Mesenchymal stem cell (in vitro differentiated cells and primary cell): ENCODE measurements at regions not wholly inside any gene's neighbourhood (a gene's known extent, or its start where the extent isn't known, plus 50 kb on each side); places are given as distances from the start of the nearest gene placed in this dataset.
A peak's percentile ranks its signal among the peaks of the same experiment; 100 is the strongest.

Experiments
- DNase-seq: peaks from one replicate; pipeline ENCODE4 v3.0.0-alpha.2; 2013
- H2AFZ ChIP-seq: one replicate; pipeline ENCODE4 v1.6.1; 2013; ENCODE audit warnings: low read depth, mild to moderate bottlenecking, control low read depth, inconsistent platforms, low read length, moderate library complexity
- H2AK5ac ChIP-seq: 2 replicates; pipeline ENCODE4 v1.6.1; 2013; ENCODE audit warnings: low read length, moderate library complexity, mild to moderate bottlenecking, inconsistent platforms; ENCODE audit not compliant: severe bottlenecking
- H2BK120ac ChIP-seq: one replicate; pipeline ENCODE4 v1.6.1; 2013; ENCODE audit warnings: low read depth, mild to moderate bottlenecking, inconsistent platforms, low read length, moderate library complexity
- H2BK12ac ChIP-seq, 2 experiments: one replicate each; pipeline ENCODE4 v1.6.1; 2013; ENCODE audit warnings: inconsistent platforms in 2 of 2, low read length in 2 of 2, mild to moderate bottlenecking in 2 of 2, moderate library complexity in 2 of 2, control low read depth in 1 of 2
- H2BK15ac ChIP-seq: one replicate; pipeline ENCODE4 v1.6.1; 2013; ENCODE audit warnings: mild to moderate bottlenecking, low read depth, inconsistent platforms; ENCODE audit not compliant: poor library complexity, severe bottlenecking
- H2BK5ac ChIP-seq: 2 replicates; pipeline ENCODE4 v1.6.1; 2013; ENCODE audit warnings: low read depth, mild to moderate bottlenecking, low read length, control low read depth, inconsistent platforms; ENCODE audit not compliant: poor library complexity, severe bottlenecking
- H3K14ac ChIP-seq, 2 experiments: one replicate each; pipeline ENCODE4 v1.6.1; 2013; ENCODE audit warnings: inconsistent platforms in 2 of 2, low read length in 2 of 2, control low read depth in 1 of 2, mild to moderate bottlenecking in 1 of 2, moderate library complexity in 1 of 2
- H3K18ac ChIP-seq, 2 experiments: one replicate each; pipeline ENCODE4 v1.6.1; 2013; ENCODE audit warnings: inconsistent platforms in 2 of 2, low read length in 2 of 2, control low read depth in 1 of 2, low read depth in 1 of 2, mild to moderate bottlenecking in 1 of 2
- H3K23ac ChIP-seq, 2 experiments: one replicate each; pipeline ENCODE4 v1.6.1; 2013; ENCODE audit warnings: inconsistent platforms in 2 of 2, low read length in 2 of 2, mild to moderate bottlenecking in 2 of 2, moderate library complexity in 2 of 2, control low read depth in 1 of 2
- H3K27ac ChIP-seq: 2 replicates; pipeline ENCODE4 v1.5.1; 2013; ENCODE audit warnings: mild to moderate bottlenecking, moderate library complexity, low read length, control low read depth, inconsistent platforms; ENCODE audit not compliant: poor library complexity, severe bottlenecking
- H3K27me3 ChIP-seq, 2 experiments: 2 replicates each; pipeline versions ENCODE4 v1.6.1 to v1.7.0; 2013; ENCODE audit warnings: low read length in 2 of 2, mild to moderate bottlenecking in 2 of 2, moderate library complexity in 2 of 2, control low read depth in 1 of 2, inconsistent platforms in 1 of 2; ENCODE audit not compliant: control insufficient read depth in 1 of 2, insufficient read depth in 1 of 2
- H3K36me3 ChIP-seq, 2 experiments: 2 replicates each; pipeline versions ENCODE4 v1.6.1 to v1.7.0; 2013; ENCODE audit warnings: low read length in 2 of 2, control low read depth in 1 of 2, inconsistent platforms in 1 of 2, low read depth in 1 of 2, mild to moderate bottlenecking in 1 of 2; ENCODE audit not compliant: insufficient read depth in 2 of 2, control insufficient read depth in 1 of 2
- H3K4ac ChIP-seq, 2 experiments: one replicate each; pipeline ENCODE4 v1.6.1; 2013; ENCODE audit warnings: inconsistent platforms in 2 of 2, low read length in 2 of 2, mild to moderate bottlenecking in 2 of 2, moderate library complexity in 2 of 2, control low read depth in 1 of 2, low read depth in 1 of 2
- H3K4me1 ChIP-seq: 2 replicates; pipeline ENCODE4 v1.6.1; 2013; ENCODE audit warnings: low read depth, low read length, control low read depth; ENCODE audit not compliant: control insufficient read depth, insufficient read depth
- H3K4me2 ChIP-seq: 2 replicates; pipeline ENCODE4 v1.6.1; 2013; ENCODE audit warnings: low read length, mild to moderate bottlenecking, inconsistent platforms; ENCODE audit not compliant: poor library complexity, severe bottlenecking
- H3K4me3 ChIP-seq, 2 experiments: 2 replicates each; pipeline versions ENCODE4 v1.5.1 to v1.7.0; 2013; ENCODE audit warnings: low read length in 2 of 2, mild to moderate bottlenecking in 2 of 2, control low read depth in 1 of 2, low read depth in 1 of 2; ENCODE audit not compliant: insufficient read depth in 1 of 2
- H3K79me1 ChIP-seq: replicated peaks from 2 replicates; pipeline ENCODE4 v1.6.1; 2013; ENCODE audit warnings: mild to moderate bottlenecking, control low read depth, low read length, inconsistent platforms; ENCODE audit not compliant: poor library complexity, severe bottlenecking
- H3K9ac ChIP-seq: 2 replicates; pipeline ENCODE4 v1.7.0; 2013; ENCODE audit warnings: mild to moderate bottlenecking, low read length, moderate library complexity
- H3K9me3 ChIP-seq: 2 replicates; pipeline ENCODE4 v1.7.0; 2013; ENCODE audit warnings: mild to moderate bottlenecking, low read length; ENCODE audit not compliant: control insufficient read depth
- H4K8ac ChIP-seq: one replicate; pipeline ENCODE4 v1.6.1; 2013; ENCODE audit warnings: inconsistent platforms, mild to moderate bottlenecking, low read length, moderate library complexity
- H4K91ac ChIP-seq: one replicate; pipeline ENCODE4 v1.6.1; 2013; ENCODE audit warnings: mild to moderate bottlenecking, low read length, inconsistent platforms
- WGBS: methylation state at CpG from one replicate; pipeline ENCODE4 v1.1.7; 2013; ENCODE audit warnings: mixed read lengths; 5-methylcytosine and 5-hydroxymethylcytosine counted together

- no peak overlapping the region for H2AFZ ChIP-seq
- H3K4me3 ChIP-seq: no peak overlapping the region
- no peaks in the 10 kb centered on the region for H3K9me3 ChIP-seq
- H2AK5ac ChIP-seq: no peak overlapping the region
- H2BK12ac ChIP-seq: peak overlapping the region in 1 of 2 experiments; percentile 45
- WGBS: 75% methylated on average over 9 of the region's 9 CpGs
- no peak overlapping the region for H3K14ac ChIP-seq
- H3K36me3 ChIP-seq: no peaks in the 10 kb centered on the region
- peaks cover 4% of the 10 kb centered on the region for H3K4me1 ChIP-seq
- DNase-seq: peak; percentile 74
- no peak overlapping the region for H3K9ac ChIP-seq
- H2BK120ac ChIP-seq: no peak overlapping the region
- peak overlapping the region; percentile 56 for H4K91ac ChIP-seq
- H3K4me2 ChIP-seq: no peak overlapping the region
- H3K23ac ChIP-seq: no peak overlapping the region
- H3K18ac ChIP-seq: peak overlapping the region; percentile 8 to 63
- H2BK15ac ChIP-seq: peak overlapping the region; percentile 7
- H3K27me3 ChIP-seq: peaks cover 4 to 57% of the 10 kb centered on the region in 2 experiments
- H3K27ac ChIP-seq: no peak overlapping the region
- no peak overlapping the region for H4K8ac ChIP-seq
- no peak overlapping the region for H2BK5ac ChIP-seq
- no peaks in the 10 kb centered on the region for H3K79me1 ChIP-seq
- peak overlapping the region; percentile 27 to 29 for H3K4ac ChIP-seq
These were observed 74.0 kb upstream of the LIPC start for GRCh38 chr15:58357529-58358476.

- Histone ChIP-seq H3K23ac (no peak overlapping the region), H3K18ac (peak overlapping the region; percentile 46 to 63), H3K36me3 (no peaks in the 10 kb centered on the region), H2AFZ (no peak overlapping the region), H3K4me3 (peak overlapping the region in 1 of 2 experiments; percentile 47), H3K9ac (peak overlapping the region; percentile 22), H3K79me1 (no peaks in the 10 kb centered on the region), H3K27me3 (peaks cover 0 to 42% of the 10 kb centered on the region in 2 experiments), H2BK120ac (peak overlapping the region; percentile 50), H3K4me1 (peaks cover 4% of the 10 kb centered on the region), H3K14ac (no peak overlapping the region), H4K91ac (peak overlapping the region; percentile 19), H3K4me2 (no peak overlapping the region), H3K9me3 (peaks cover 11% of the 10 kb centered on the region), H2BK12ac (peak overlapping the region; percentile 67 to 79), H3K27ac (no peak overlapping the region), H3K4ac (peak overlapping the region; percentile 29 to 40), H2AK5ac (peak overlapping the region; percentile 7), H4K8ac (peak overlapping the region; percentile 10), H2BK15ac (peak overlapping the region; percentile 26), H2BK5ac (no peak overlapping the region)
- 91% methylated on average over 4 of the region's 4 CpGs for WGBS
- DNase-seq: peak; percentile 61
These were observed 71.2 kb upstream of the LIPC start for GRCh38 chr15:58360421-58361090.

GRCh38 chr15:58361273-58361759 lies 70.5 kb upstream of the LIPC start:
- H2BK120ac ChIP-seq: no peak overlapping the region
- H2AFZ ChIP-seq: no peak overlapping the region
- H2AK5ac ChIP-seq: no peak overlapping the region
- DNase-seq: peak; percentile 98
- H3K4me1 ChIP-seq: peaks cover 4% of the 10 kb centered on the region
- H2BK12ac ChIP-seq: peak overlapping the region; percentile 2 to 79
- H4K8ac ChIP-seq: no peak overlapping the region
- H3K27ac ChIP-seq: peak overlapping the region; percentile 5
- H3K4ac ChIP-seq: peak overlapping the region in 1 of 2 experiments; percentile 65
- H3K4me2 ChIP-seq: peak overlapping the region; percentile 1
- H2BK5ac ChIP-seq: no peak overlapping the region
- no peaks in the 10 kb centered on the region for H3K79me1 ChIP-seq
- H3K9ac ChIP-seq: peak overlapping the region; percentile 22
- H3K27me3 ChIP-seq: peaks cover 0 to 35% of the 10 kb centered on the region in 2 experiments
- peak overlapping the region in 1 of 2 experiments; percentile 46 for H3K18ac ChIP-seq
- H3K14ac ChIP-seq: no peak overlapping the region
- H3K36me3 ChIP-seq: no peaks in the 10 kb centered on the region
- peaks cover 11% of the 10 kb centered on the region for H3K9me3 ChIP-seq
- no peak overlapping the region for H3K23ac ChIP-seq
- no peak overlapping the region for H4K91ac ChIP-seq
- no peak overlapping the region for H2BK15ac ChIP-seq
- peak overlapping the region in 1 of 2 experiments; percentile 47 for H3K4me3 ChIP-seq
- WGBS: 0% methylated on average over 4 of the region's 5 CpGs
